ENCODE measurements at regions not wholly inside any gene's neighbourhood (a gene's known extent, or its start where the extent isn't known, plus 50 kb on each side); places are given as distances from the start of the nearest gene placed in this dataset.

DNA sequence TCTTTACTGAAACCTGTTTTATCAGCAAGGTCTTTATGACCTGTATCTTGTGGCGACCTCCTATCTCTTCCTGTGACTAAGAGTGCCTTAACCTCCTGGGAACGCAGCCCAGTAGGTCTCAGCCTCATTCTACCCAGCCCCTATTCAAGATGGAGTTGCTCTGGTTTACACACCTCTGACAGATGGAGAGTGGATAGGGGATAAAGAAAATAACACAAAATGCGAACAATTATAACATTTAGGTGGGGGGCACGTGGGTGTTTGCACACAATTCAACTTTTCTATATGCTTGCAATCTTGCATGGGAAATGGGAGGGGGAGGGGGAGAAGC, 83.3 kb downstream of the RMI2 start:
- H3K4me2 ChIP-seq (ENCODE audit: low read length): no peak overlapping the region
- no peak for DNase-seq (ENCODE audit: low spot score)
- intact Hi-C loops (cut with micrococcal nuclease; ENCODE audit: unreplicated experiment): no loop called here
- TF ChIP-seq, protein P1, sequence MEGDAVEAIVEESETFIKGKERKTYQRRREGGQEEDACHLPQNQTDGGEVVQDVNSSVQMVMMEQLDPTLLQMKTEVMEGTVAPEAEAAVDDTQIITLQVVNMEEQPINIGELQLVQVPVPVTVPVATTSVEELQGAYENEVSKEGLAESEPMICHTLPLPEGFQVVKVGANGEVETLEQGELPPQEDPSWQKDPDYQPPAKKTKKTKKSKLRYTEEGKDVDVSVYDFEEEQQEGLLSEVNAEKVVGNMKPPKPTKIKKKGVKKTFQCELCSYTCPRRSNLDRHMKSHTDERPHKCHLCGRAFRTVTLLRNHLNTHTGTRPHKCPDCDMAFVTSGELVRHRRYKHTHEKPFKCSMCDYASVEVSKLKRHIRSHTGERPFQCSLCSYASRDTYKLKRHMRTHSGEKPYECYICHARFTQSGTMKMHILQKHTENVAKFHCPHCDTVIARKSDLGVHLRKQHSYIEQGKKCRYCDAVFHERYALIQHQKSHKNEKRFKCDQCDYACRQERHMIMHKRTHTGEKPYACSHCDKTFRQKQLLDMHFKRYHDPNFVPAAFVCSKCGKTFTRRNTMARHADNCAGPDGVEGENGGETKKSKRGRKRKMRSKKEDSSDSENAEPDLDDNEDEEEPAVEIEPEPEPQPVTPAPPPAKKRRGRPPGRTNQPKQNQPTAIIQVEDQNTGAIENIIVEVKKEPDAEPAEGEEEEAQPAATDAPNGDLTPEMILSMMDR (conservative IDR thresholded peaks at IDR 0.05; ENCODE audit: low read length): no peak
- no peak for TF ChIP-seq EZH2phosphoT487 (IDR thresholded peaks at IDR 0.05; ENCODE audit: borderline replicate concordance, low read depth, low read length)
- CTCF ChIA-PET (ENCODE audit: unreplicated experiment): no interaction called here
- no peak overlapping the region for H2AFZ ChIP-seq (ENCODE audit: low read length)
- BruUV-seq (replicated peaks): no TSS peak
- H3K4me1 ChIP-seq (ENCODE audit: insufficient read depth, low read length, poor library complexity, severe bottlenecking): peaks cover under 1% of the 10 kb centered on the region
- no peaks in the 10 kb centered on the region for H3K9me3 ChIP-seq (ENCODE audit: low read length)
- H3K79me2 ChIP-seq (ENCODE audit: insufficient read depth, low read depth, low read length): no peaks in the 10 kb centered on the region
- POLR2A ChIA-PET: no interaction called here
- H3K36me3 ChIP-seq (ENCODE audit: insufficient read depth, low read length): no peaks in the 10 kb centered on the region
- H3K9me2 ChIP-seq (ENCODE audit: insufficient read depth, low read length): no peaks in the 10 kb centered on the region
- no peak overlapping the region for H3K27ac ChIP-seq (ENCODE audit: low read depth, low read length, poor library complexity, severe bottlenecking)
- no peaks in the 10 kb centered on the region for H4K20me1 ChIP-seq (ENCODE audit: insufficient read depth, low read length)
- H3K4me3 ChIP-seq (ENCODE audit: low read depth, low read length, poor library complexity, severe bottlenecking): no peak overlapping the region

DNA sequence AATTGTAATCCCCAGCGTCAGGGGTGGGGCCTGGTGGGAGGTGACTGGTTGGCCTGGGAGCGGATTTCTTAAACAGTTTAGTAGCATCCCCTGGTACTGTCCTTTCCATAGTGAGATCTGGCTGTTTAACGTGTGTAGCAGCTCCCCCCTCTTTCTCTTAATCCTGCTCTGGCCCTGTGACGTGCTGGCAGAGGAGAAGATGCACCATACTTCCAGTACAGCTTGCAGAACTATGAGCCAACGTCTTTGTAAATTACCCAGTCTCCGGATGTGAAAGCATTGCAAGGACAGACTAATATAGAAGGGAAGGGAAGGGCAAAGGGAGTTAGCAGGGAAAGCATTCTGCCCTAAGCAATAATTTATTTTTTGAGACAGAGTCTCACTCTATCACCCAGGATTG, 83.9 kb downstream of the RMI2 start:
- Histone ChIP-seq H4K20me1 (ENCODE audit: insufficient read depth, low read length) (no peaks in the 10 kb centered on the region), H3K4me1 (ENCODE audit: insufficient read depth, low read length, poor library complexity, severe bottlenecking) (no peaks in the 10 kb centered on the region), H3K9me2 (ENCODE audit: insufficient read depth, low read length) (no peaks in the 10 kb centered on the region), H3K36me3 (ENCODE audit: insufficient read depth, low read length) (no peaks in the 10 kb centered on the region), H2AFZ (ENCODE audit: low read length) (no peak overlapping the region), H3K4me3 (ENCODE audit: low read depth, low read length, poor library complexity, severe bottlenecking) (no peak overlapping the region), H3K4me2 (ENCODE audit: low read length) (no peak overlapping the region), H3K9me3 (ENCODE audit: low read length) (no peaks in the 10 kb centered on the region), H3K27ac (ENCODE audit: low read depth, low read length, poor library complexity, severe bottlenecking) (no peak overlapping the region), H3K79me2 (ENCODE audit: insufficient read depth, low read depth, low read length) (no peaks in the 10 kb centered on the region)
- DNase-seq (ENCODE audit: low spot score): no peak
- BruUV-seq (replicated peaks): no TSS peak
- TF ChIP-seq, protein P1 (conservative IDR thresholded peaks at IDR 0.05; ENCODE audit: low read length): no peak
- TF ChIP-seq EZH2phosphoT487 (IDR thresholded peaks at IDR 0.05; ENCODE audit: borderline replicate concordance, low read depth, low read length): no peak
- intact Hi-C loops (cut with micrococcal nuclease; ENCODE audit: unreplicated experiment): no loop called here
- ChIA-PET POLR2A (no interaction called here), CTCF (ENCODE audit: unreplicated experiment) (no interaction called here)

DNA sequence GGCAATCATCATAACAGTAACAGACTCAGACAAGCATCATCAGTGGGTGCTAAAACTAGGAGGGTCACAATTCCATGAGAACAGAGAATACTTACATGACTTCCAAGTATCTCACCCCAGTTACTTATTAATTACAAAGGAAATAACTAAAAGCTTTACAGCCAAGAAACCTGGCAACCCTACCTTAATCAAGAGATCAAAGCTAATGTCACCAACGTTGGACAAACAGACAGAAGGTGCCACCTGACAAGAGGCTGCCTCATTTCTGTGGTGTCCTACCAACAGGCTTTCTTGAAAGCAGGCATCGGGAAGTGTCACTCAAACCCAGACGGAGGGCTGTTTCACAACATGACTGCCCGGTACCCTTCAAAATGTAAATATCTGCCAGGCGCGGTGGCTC, 84.6 kb downstream of the RMI2 start:
- BruUV-seq (replicated peaks): no TSS peak
- intact Hi-C loops (cut with micrococcal nuclease; ENCODE audit: unreplicated experiment): no loop called here
- Histone ChIP-seq H3K4me1 (ENCODE audit: insufficient read depth, low read length, poor library complexity, severe bottlenecking) (no peaks in the 10 kb centered on the region), H3K79me2 (ENCODE audit: insufficient read depth, low read depth, low read length) (no peaks in the 10 kb centered on the region), H3K4me2 (ENCODE audit: low read length) (no peak overlapping the region), H2AFZ (ENCODE audit: low read length) (no peak overlapping the region), H3K27ac (ENCODE audit: low read depth, low read length, poor library complexity, severe bottlenecking) (no peak overlapping the region), H3K9me2 (ENCODE audit: insufficient read depth, low read length) (no peaks in the 10 kb centered on the region), H3K36me3 (ENCODE audit: insufficient read depth, low read length) (no peaks in the 10 kb centered on the region), H4K20me1 (ENCODE audit: insufficient read depth, low read length) (no peaks in the 10 kb centered on the region), H3K4me3 (ENCODE audit: low read depth, low read length, poor library complexity, severe bottlenecking) (no peak overlapping the region), H3K9me3 (ENCODE audit: low read length) (no peaks in the 10 kb centered on the region)
- ChIA-PET CTCF (ENCODE audit: unreplicated experiment) (no interaction called here), POLR2A (no interaction called here)
- DNase-seq (ENCODE audit: low spot score): no peak
- TF ChIP-seq, protein P1 (conservative IDR thresholded peaks at IDR 0.05; ENCODE audit: low read length): no peak
- TF ChIP-seq EZH2phosphoT487 (IDR thresholded peaks at IDR 0.05; ENCODE audit: borderline replicate concordance, low read depth, low read length): no peak
